MM.1S (cell line): ENCODE measurements at regions not wholly inside any gene's neighbourhood (a gene's known extent, or its start where the extent isn't known, plus 50 kb on each side); places are given as distances from the start of the nearest gene placed in this dataset.

ENCODE experiments used
- DNase-seq: peaks from one replicate; pipeline ENCODE4 v3.0.0-alpha.2; 2015
- H2AFZ ChIP-seq: fragments of 300-600 bp; sonication (generic); 2 replicates; pipeline ENCODE4 v1.6.0; 2016; ENCODE audit warnings: antibody characterized with exemption, low read length
- H3F3A ChIP-seq: fragments of 300-600 bp; sonication (generic); 2 replicates; pipeline ENCODE4 v1.6.1; 2016; ENCODE audit warnings: mild to moderate bottlenecking, antibody characterized with exemption, low read length, moderate library complexity, mixed read lengths; ENCODE audit not compliant: insufficient read depth
- H3K27ac ChIP-seq: fragments of 300-600 bp; sonication (generic); 2 replicates; pipeline ENCODE4 v1.5.1; 2016; ENCODE audit warnings: mild to moderate bottlenecking, low read length
- H3K27me3 ChIP-seq: fragments of 300-600 bp; sonication (generic); replicated peaks from 2 replicates; pipeline ENCODE4 v1.6.0; 2016; ENCODE audit warnings: low read length; ENCODE audit not compliant: insufficient read depth
- H3K36me3 ChIP-seq: fragments of 300-600 bp; sonication (generic); replicated peaks from 2 replicates; pipeline ENCODE4 v1.6.1; 2016; ENCODE audit warnings: mild to moderate bottlenecking, low read length, mixed read lengths; ENCODE audit not compliant: insufficient read depth
- H3K4me1 ChIP-seq: fragments of 300-600 bp; sonication (generic); 2 replicates; pipeline ENCODE4 v1.6.1; 2016; ENCODE audit warnings: low read length, mixed read lengths
- H3K4me2 ChIP-seq: fragments of 300-600 bp; sonication (generic); 2 replicates; pipeline ENCODE4 v1.6.0; 2016; ENCODE audit warnings: low read depth, low read length
- H3K4me3 ChIP-seq: fragments of 300-600 bp; sonication (generic); 2 replicates; pipeline ENCODE4 v1.5.1; 2016; ENCODE audit warnings: low read length, mixed read lengths
- H3K79me2 ChIP-seq: fragments of 300-600 bp; sonication (generic); 2 replicates; pipeline ENCODE4 v1.6.1; 2016; ENCODE audit warnings: mixed run types, low read length, mixed read lengths
- H3K9ac ChIP-seq: fragments of 300-600 bp; sonication (generic); 2 replicates; pipeline ENCODE4 v1.6.1; 2016; ENCODE audit warnings: low read length, mixed read lengths
- H3K9me2 ChIP-seq: fragments of 300-600 bp; sonication (generic); replicated peaks from 2 replicates; pipeline ENCODE4 v1.6.1; 2016; ENCODE audit warnings: mild to moderate bottlenecking, low read length, mixed read lengths; ENCODE audit not compliant: insufficient read depth
- H3K9me3 ChIP-seq: fragments of 300-600 bp; sonication (generic); replicated peaks from 2 replicates; pipeline ENCODE4 v1.6.1; 2016; ENCODE audit warnings: mild to moderate bottlenecking, low read length, mixed read lengths; ENCODE audit not compliant: insufficient read depth
- H4K20me1 ChIP-seq: fragments of 300-600 bp; sonication (generic); 2 replicates; pipeline ENCODE4 v1.6.1; 2016; ENCODE audit warnings: mild to moderate bottlenecking, low read length, moderate library complexity, mixed read lengths; ENCODE audit not compliant: insufficient read depth
- CTCF ChIP-seq: fragments of 300-600 bp; sonication (generic); IDR thresholded peaks from 2 replicates; pipeline ENCODE4 v1.5.1; 2016; ENCODE audit warnings: antibody characterized with exemption, low read length, mixed read lengths
- EZH2 ChIP-seq: fragments of 300-600 bp; sonication (generic); optimal IDR thresholded peaks from 2 replicates; pipeline ENCODE3; 2017; ENCODE audit warnings: low read depth, mild to moderate bottlenecking, antibody characterized with exemption, low read length, mixed read lengths
- EZH2phosphoT487 ChIP-seq: fragments of 300-600 bp; sonication (generic); IDR thresholded peaks from 2 replicates; pipeline ENCODE4 v1.6.1; 2018; ENCODE audit warnings: antibody characterized with exemption, low read length

- H3K36me3 ChIP-seq: no peaks in the 10 kb centered on the region
- H4K20me1 ChIP-seq: no peaks in the 10 kb centered on the region
- no peaks in the 10 kb centered on the region for H3K9me2 ChIP-seq
- TF ChIP-seq CTCF (no peak), EZH2 (no peak), EZH2phosphoT487 (no peak)
- no peak overlapping the region for H3K27ac ChIP-seq
- H3K9ac ChIP-seq: no peak overlapping the region
- H3F3A ChIP-seq: no peaks in the 10 kb centered on the region
- no peak overlapping the region for H3K4me2 ChIP-seq
- no peak overlapping the region for H3K4me3 ChIP-seq
- H2AFZ ChIP-seq: no peak overlapping the region
- no peaks in the 10 kb centered on the region for H3K4me1 ChIP-seq
- no peaks in the 10 kb centered on the region for H3K79me2 ChIP-seq
- no peaks in the 10 kb centered on the region for H3K27me3 ChIP-seq
- no peaks in the 10 kb centered on the region for H3K9me3 ChIP-seq
- DNase-seq: no peak
These were observed 199.0 kb downstream of the ATP23 start for GRCh38 chr12:58140395-58140794.

- H3K4me3 ChIP-seq: no peak overlapping the region
- no peak overlapping the region for H3K27ac ChIP-seq
- H3K27me3 ChIP-seq: no peaks in the 10 kb centered on the region
- no peaks in the 10 kb centered on the region for H3K4me1 ChIP-seq
- H3F3A ChIP-seq: no peaks in the 10 kb centered on the region
- H3K4me2 ChIP-seq: no peak overlapping the region
- no peak for TF ChIP-seq EZH2
- no peak for TF ChIP-seq EZH2phosphoT487
- no peak for TF ChIP-seq CTCF
- no peak overlapping the region for H2AFZ ChIP-seq
- DNase-seq: no peak
- no peaks in the 10 kb centered on the region for H3K9me3 ChIP-seq
- H4K20me1 ChIP-seq: no peaks in the 10 kb centered on the region
- no peaks in the 10 kb centered on the region for H3K79me2 ChIP-seq
- H3K36me3 ChIP-seq: no peaks in the 10 kb centered on the region
- no peak overlapping the region for H3K9ac ChIP-seq
- no peaks in the 10 kb centered on the region for H3K9me2 ChIP-seq
These were observed 201.6 kb downstream of the ATP23 start for GRCh38 chr12:58142991-58143390.

GRCh38 chr12:58143498-58143995 lies 202.2 kb downstream of the ATP23 start:
- H3K36me3 ChIP-seq: no peaks in the 10 kb centered on the region
- H3K9me3 ChIP-seq: no peaks in the 10 kb centered on the region

More at GRCh38 chr12:58143498-58143995, 202.2 kb downstream of the ATP23 start:
- Histone ChIP-seq H3K9me2 (no peaks in the 10 kb centered on the region), H3K79me2 (no peaks in the 10 kb centered on the region), H3K27me3 (no peaks in the 10 kb centered on the region), H3K27ac (no peak overlapping the region), H3K4me3 (no peak overlapping the region), H3K9ac (no peak overlapping the region), H3K4me1 (no peaks in the 10 kb centered on the region), H3K4me2 (no peak overlapping the region), H3F3A (no peaks in the 10 kb centered on the region), H2AFZ (no peak overlapping the region), H4K20me1 (no peaks in the 10 kb centered on the region)
- no peak for DNase-seq
- TF ChIP-seq EZH2 (no peak), CTCF (no peak), EZH2phosphoT487 (no peak)
